H1 (cell line): ENCODE measurements at regions not wholly inside any gene's neighbourhood (a gene's known extent, or its start where the extent isn't known, plus 50 kb on each side); places are given as distances from the start of the nearest gene placed in this dataset.

Source experiments
- GTF2F1 ChIP-seq: IDR thresholded peaks from 2 replicates; pipeline ENCODE4 v1.6.1; 2012; ENCODE audit warnings: low read depth, low read length, improper control_type of control experiment, borderline replicate concordance
- HDAC2 ChIP-seq, 2 experiments: fragments of 300-600 bp in 1 of 2; sonication (generic) in 1 of 2; IDR thresholded peaks; 2 replicates each; pipeline ENCODE4 v1.6.1; 2011 to 2012; ENCODE audit warnings: low read depth in 2 of 2, low read length in 2 of 2, mild to moderate bottlenecking in 2 of 2, moderate library complexity in 2 of 2, borderline replicate concordance in 1 of 2, inconsistent platforms in 1 of 2
- KDM4A ChIP-seq: IDR thresholded peaks from one replicate; pipeline ENCODE4 v1.7.1; 2012; ENCODE audit warnings: low read depth, mild to moderate bottlenecking, moderate library complexity, low read length, inconsistent platforms; ENCODE audit not compliant: severe bottlenecking
- NANOG ChIP-seq: IDR thresholded peaks from 2 replicates; pipeline ENCODE4 v1.6.1; 2011; ENCODE audit warnings: low read length, low read depth, mild to moderate bottlenecking, inconsistent platforms; ENCODE audit not compliant: insufficient read depth, poor library complexity, severe bottlenecking
- RFX5 ChIP-seq: IDR thresholded peaks from 2 replicates; pipeline ENCODE4 v1.6.1; 2011; ENCODE audit warnings: low read depth, low read length, improper control_type of control experiment, borderline replicate concordance
- TAF1 ChIP-seq: IDR thresholded peaks from 2 replicates; pipeline ENCODE4 v1.6.1; 2011; ENCODE audit warnings: mild to moderate bottlenecking, low read depth, low read length

DNA sequence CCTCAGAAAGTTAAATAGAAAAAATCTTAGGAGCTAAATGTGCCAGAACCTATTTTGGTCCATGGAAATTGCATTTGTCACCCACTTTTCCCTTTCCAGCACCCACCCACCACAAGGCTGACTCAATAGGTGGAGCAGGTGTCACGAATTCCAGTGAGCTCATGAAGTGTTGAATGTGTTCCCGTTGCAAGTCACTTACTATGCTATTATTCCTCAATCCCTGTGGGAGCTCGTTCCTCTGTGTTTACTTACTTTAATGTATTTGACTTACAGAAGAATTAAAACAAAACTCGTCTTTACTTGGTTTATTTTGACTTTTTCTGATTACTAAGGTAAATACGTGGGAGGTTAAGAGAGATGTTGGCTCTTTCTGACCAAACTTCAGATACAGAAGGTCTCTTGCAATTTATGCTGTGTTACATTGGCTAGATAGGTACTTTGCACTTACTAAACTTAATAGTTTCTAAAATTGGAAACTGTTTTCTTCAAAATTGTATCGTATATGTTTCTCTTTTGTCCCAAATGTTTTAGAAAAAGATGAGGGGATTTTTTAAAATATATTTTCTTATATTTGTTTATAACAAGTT is 269.4 kb upstream of the NOVA1 start (continued):
- no peak for TF ChIP-seq HDAC2 (IDR thresholded peaks at IDR 0.05; ENCODE audit: borderline replicate concordance in 1 of 2, low read depth in 2 of 2, low read length in 2 of 2)
- no peak for TF ChIP-seq NANOG
- TF ChIP-seq KDM4A, result no peak
- TF ChIP-seq GTF2F1, result no peak
- TF ChIP-seq TAF1, result no peak
- no peak for TF ChIP-seq RFX5
